H9 (cell line): ENCODE measurements at regions not wholly inside any gene's neighbourhood (a gene's known extent, or its start where the extent isn't known, plus 50 kb on each side); places are given as distances from the start of the nearest gene placed in this dataset.

Experiments used
- DNase-seq: peaks from one replicate; pipeline ENCODE4 v3.0.0-alpha.2; 2017
- H2AFZ ChIP-seq: one replicate; pipeline ENCODE4 v1.6.1; 2013; ENCODE audit warnings: mild to moderate bottlenecking, low read length, control low read depth, moderate library complexity
- H2AK5ac ChIP-seq: 2 replicates; pipeline ENCODE4 v1.6.1; 2013; ENCODE audit warnings: low read length, control low read depth, mixed read lengths; ENCODE audit not compliant: insufficient read length
- H2BK120ac ChIP-seq: one replicate; pipeline ENCODE4 v1.6.1; 2013; ENCODE audit warnings: low read depth, mild to moderate bottlenecking, low read length, control low read depth, inconsistent platforms; ENCODE audit not compliant: poor library complexity, severe bottlenecking
- H2BK12ac ChIP-seq: 2 replicates; pipeline ENCODE4 v1.6.1; 2013; ENCODE audit warnings: low read length, control low read depth, mixed read lengths, low read depth; ENCODE audit not compliant: insufficient read length
- H2BK15ac ChIP-seq: 2 replicates; pipeline ENCODE4 v1.6.1; 2013; ENCODE audit warnings: low read depth, low read length, control low read depth
- H2BK20ac ChIP-seq: one replicate; pipeline ENCODE4 v1.6.1; 2013; ENCODE audit warnings: low read depth, mild to moderate bottlenecking, low read length, control low read depth, inconsistent platforms; ENCODE audit not compliant: poor library complexity, severe bottlenecking
- H2BK5ac ChIP-seq: 2 replicates; pipeline ENCODE4 v1.6.1; 2013; ENCODE audit warnings: low read length, control low read depth, mixed read lengths; ENCODE audit not compliant: insufficient read length
- H3K14ac ChIP-seq: 2 replicates; pipeline ENCODE4 v1.6.1; 2013; ENCODE audit warnings: low read length, control low read depth; ENCODE audit not compliant: insufficient read depth
- H3K18ac ChIP-seq: 2 replicates; pipeline ENCODE4 v1.6.1; 2013; ENCODE audit warnings: low read depth, mild to moderate bottlenecking, mixed read lengths, low read length, control low read depth; ENCODE audit not compliant: insufficient read length
- H3K23ac ChIP-seq: 2 replicates; pipeline ENCODE4 v1.6.1; 2013; ENCODE audit warnings: low read length, control low read depth, mixed read lengths, low read depth; ENCODE audit not compliant: insufficient read length
- H3K23me2 ChIP-seq: 2 replicates; pipeline ENCODE4 v1.6.1; 2013; ENCODE audit warnings: low read depth, mild to moderate bottlenecking, mixed read lengths, low read length, control low read depth; ENCODE audit not compliant: insufficient read length, poor library complexity, severe bottlenecking
- H3K27ac ChIP-seq: 2 replicates; pipeline ENCODE4 v1.5.1; 2013; ENCODE audit warnings: low read length, control low read depth, mixed read lengths, low read depth; ENCODE audit not compliant: insufficient read length
- H3K27me3 ChIP-seq: 2 replicates; pipeline ENCODE4 v1.6.1; 2013; ENCODE audit warnings: low read length, control low read depth, inconsistent platforms; ENCODE audit not compliant: insufficient read depth
- H3K4ac ChIP-seq: 2 replicates; pipeline ENCODE4 v1.6.1; 2013; ENCODE audit warnings: low read depth, mild to moderate bottlenecking, control low read depth, inconsistent platforms, low read length, moderate library complexity
- H3K4me1 ChIP-seq: 2 replicates; pipeline ENCODE4 v1.6.1; 2013; ENCODE audit warnings: low read length, control low read depth, inconsistent platforms; ENCODE audit not compliant: insufficient read depth
- H3K4me2 ChIP-seq: 2 replicates; pipeline ENCODE4 v1.6.1; 2013; ENCODE audit warnings: low read length, control low read depth, mixed read lengths; ENCODE audit not compliant: insufficient read length, insufficient read depth
- H3K56ac ChIP-seq: 2 replicates; pipeline ENCODE4 v1.6.1; 2013; ENCODE audit warnings: low read depth, mild to moderate bottlenecking, mixed read lengths, low read length, control low read depth; ENCODE audit not compliant: insufficient read length
- H3K79me1 ChIP-seq: 2 replicates; pipeline ENCODE4 v1.6.1; 2013; ENCODE audit warnings: low read depth, mild to moderate bottlenecking, moderate library complexity, low read length, control low read depth, inconsistent platforms; ENCODE audit not compliant: insufficient read depth, poor library complexity, severe bottlenecking
- H3K79me2 ChIP-seq: 2 replicates; pipeline ENCODE4 v1.6.1; 2013; ENCODE audit warnings: low read length, control low read depth, inconsistent platforms; ENCODE audit not compliant: insufficient read depth
- H3K9ac ChIP-seq: 2 replicates; pipeline ENCODE4 v1.6.1; 2013; ENCODE audit warnings: low read length, control low read depth, mixed read lengths; ENCODE audit not compliant: insufficient read length; ENCODE audit errors: extremely low read depth
- H3K9me3 ChIP-seq: one replicate; pipeline ENCODE4 v1.6.1; 2013; ENCODE audit warnings: low read depth, low read length, inconsistent platforms; ENCODE audit not compliant: control insufficient read depth
- H3T11ph ChIP-seq: one replicate; pipeline ENCODE4 v1.6.1; 2013; ENCODE audit warnings: mild to moderate bottlenecking, low read length, control low read depth, inconsistent platforms
- H4K20me1 ChIP-seq: one replicate; pipeline ENCODE4 v1.6.1; 2013; ENCODE audit not compliant: control insufficient read depth, insufficient read length, insufficient read depth
- H4K5ac ChIP-seq: 2 replicates; pipeline ENCODE4 v1.6.1; 2013; ENCODE audit warnings: low read depth, mild to moderate bottlenecking, mixed read lengths, low read length, control low read depth; ENCODE audit not compliant: insufficient read length
- H4K8ac ChIP-seq: replicated peaks from 2 replicates; pipeline ENCODE4 v1.6.1; 2013; ENCODE audit warnings: low read length, control low read depth, mixed read lengths, low read depth; ENCODE audit not compliant: insufficient read length
- H4K91ac ChIP-seq: 2 replicates; pipeline ENCODE4 v1.6.1; 2013; ENCODE audit warnings: low read depth, mild to moderate bottlenecking, moderate library complexity, mixed read lengths, low read length, control low read depth; ENCODE audit not compliant: insufficient read length
- H3K27ac Mint-ChIP-seq, 3 experiments: 2 replicates in 2 of 3; 3 replicates in 1 of 3; pipeline ENCODE4 v1.8.0; 2020 to 2021; ENCODE audit warnings: mixed read lengths in 3 of 3, mild to moderate bottlenecking in 1 of 3, moderate library complexity in 1 of 3
- H3K27me3 Mint-ChIP-seq: 2 replicates; pipeline ENCODE4 v1.8.0; 2021; ENCODE audit warnings: low read depth, mild to moderate bottlenecking, moderate library complexity, mixed read lengths
- H3K36me3 Mint-ChIP-seq, 3 experiments: 2 replicates in 2 of 3; 3 replicates in 1 of 3; pipeline ENCODE4 v1.8.0; 2020 to 2021; ENCODE audit warnings: low read depth in 3 of 3, mixed read lengths in 3 of 3; ENCODE audit not compliant: insufficient read depth in 1 of 3
- H3K4me1 Mint-ChIP-seq, 2 experiments: 2 replicates each; pipeline ENCODE4 v1.8.0; 2020; ENCODE audit warnings: mixed read lengths in 2 of 2
- H3K4me3 Mint-ChIP-seq, 2 experiments: 2 replicates in 1 of 2; 3 replicates in 1 of 2; pipeline ENCODE4 v1.8.0; 2020 to 2021; ENCODE audit warnings: mild to moderate bottlenecking in 2 of 2, mixed read lengths in 2 of 2, moderate library complexity in 1 of 2
- H3K9me3 Mint-ChIP-seq, 2 experiments: 2 replicates in 1 of 2; 3 replicates in 1 of 2; pipeline ENCODE4 v1.8.0; 2020; ENCODE audit warnings: mild to moderate bottlenecking in 2 of 2, mixed read lengths in 2 of 2, moderate library complexity in 1 of 2
- WGBS: extraction: QIAGEN DNeasy Blood & Tissue Kit; methylation state at CpG from one replicate; pipeline ENCODE4 v1.1.7; 2013; ENCODE audit warnings: missing lambda C conversion rate, low lambda C conversion rate, mixed read lengths; ENCODE audit not compliant: insufficient read length; ENCODE audit errors: extremely low coverage; 5-methylcytosine and 5-hydroxymethylcytosine counted together
- TF ChIP-seq, protein P1 (sequence below): fragments of 200-600 bp; sonication (generic); conservative IDR thresholded peaks from 3 replicates; pipeline ENCODE4 v1.8.0; 2021; ENCODE audit warnings: antibody characterized with exemption, mild to moderate bottlenecking

DNA sequence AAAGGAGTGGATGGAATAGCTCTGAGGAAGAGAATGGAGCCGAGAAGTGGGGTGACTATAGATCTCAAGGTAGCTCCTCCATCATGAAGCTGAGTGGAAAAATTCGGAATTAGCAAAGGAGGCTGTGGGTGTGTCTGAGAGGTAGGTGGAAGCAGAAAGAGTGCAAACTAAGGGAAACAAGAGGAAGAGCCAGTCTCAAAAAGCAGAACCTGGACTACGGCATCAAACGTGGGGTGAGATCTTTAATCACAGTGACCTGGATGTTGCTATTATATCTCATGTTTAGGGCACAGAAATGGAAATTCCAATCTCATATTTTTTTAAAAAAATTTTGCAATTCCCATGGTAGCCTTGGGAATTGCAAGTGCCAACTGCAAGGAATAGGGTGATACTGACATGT is 162.5 kb upstream of the RASGEF1B start:
- H4K5ac ChIP-seq = no peak overlapping the region
- H2BK120ac ChIP-seq = no peak overlapping the region
- no peak overlapping the region for H3K14ac ChIP-seq
- H2BK20ac ChIP-seq = no peak overlapping the region
- H3K27me3 ChIP-seq = no peaks in the 10 kb centered on the region
- peaks cover 5% of the 10 kb centered on the region; the same call in 1 of the 2 replicates for H3K4me1 ChIP-seq
- H3K18ac ChIP-seq = no peak overlapping the region
- no peak overlapping the region for H3K27ac ChIP-seq
- Mint-ChIP-seq H3K4me1 (peaks cover 9 to 17% of the 10 kb centered on the region in 2 experiments), H3K9me3 (no peaks in the 10 kb centered on the region), H3K4me3 (no peak overlapping the region), H3K27me3 (peaks cover 3% of the 10 kb centered on the region; the same call in 1 of the 2 replicates), H3K27ac (no peak overlapping the region), H3K36me3 (no peaks in the 10 kb centered on the region)
- no peak overlapping the region for H2BK12ac ChIP-seq
- TF ChIP-seq, protein P1, sequence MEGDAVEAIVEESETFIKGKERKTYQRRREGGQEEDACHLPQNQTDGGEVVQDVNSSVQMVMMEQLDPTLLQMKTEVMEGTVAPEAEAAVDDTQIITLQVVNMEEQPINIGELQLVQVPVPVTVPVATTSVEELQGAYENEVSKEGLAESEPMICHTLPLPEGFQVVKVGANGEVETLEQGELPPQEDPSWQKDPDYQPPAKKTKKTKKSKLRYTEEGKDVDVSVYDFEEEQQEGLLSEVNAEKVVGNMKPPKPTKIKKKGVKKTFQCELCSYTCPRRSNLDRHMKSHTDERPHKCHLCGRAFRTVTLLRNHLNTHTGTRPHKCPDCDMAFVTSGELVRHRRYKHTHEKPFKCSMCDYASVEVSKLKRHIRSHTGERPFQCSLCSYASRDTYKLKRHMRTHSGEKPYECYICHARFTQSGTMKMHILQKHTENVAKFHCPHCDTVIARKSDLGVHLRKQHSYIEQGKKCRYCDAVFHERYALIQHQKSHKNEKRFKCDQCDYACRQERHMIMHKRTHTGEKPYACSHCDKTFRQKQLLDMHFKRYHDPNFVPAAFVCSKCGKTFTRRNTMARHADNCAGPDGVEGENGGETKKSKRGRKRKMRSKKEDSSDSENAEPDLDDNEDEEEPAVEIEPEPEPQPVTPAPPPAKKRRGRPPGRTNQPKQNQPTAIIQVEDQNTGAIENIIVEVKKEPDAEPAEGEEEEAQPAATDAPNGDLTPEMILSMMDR = no peak
- no peak overlapping the region for H4K91ac ChIP-seq
- no peaks in the 10 kb centered on the region for H3K23me2 ChIP-seq
- H2AFZ ChIP-seq = no peak overlapping the region
- no CpG with 5 or more reads among the region's 4 CpGs for WGBS
- H2BK15ac ChIP-seq = no peak overlapping the region
- no peak overlapping the region for H3K23ac ChIP-seq
- no peak overlapping the region for H4K8ac ChIP-seq
- H2AK5ac ChIP-seq = no peak overlapping the region
- H3K4me2 ChIP-seq = no peak overlapping the region
- no peak overlapping the region for H3K56ac ChIP-seq
- no peak overlapping the region for H2BK5ac ChIP-seq
- H3T11ph ChIP-seq = no peak overlapping the region
- H3K9me3 ChIP-seq = no peaks in the 10 kb centered on the region
- H3K79me2 ChIP-seq = no peaks in the 10 kb centered on the region
- no peak for DNase-seq
- H3K79me1 ChIP-seq = no peaks in the 10 kb centered on the region
- H3K4ac ChIP-seq = no peak overlapping the region
- H3K9ac ChIP-seq = no peak overlapping the region
- no peaks in the 10 kb centered on the region for H4K20me1 ChIP-seq
